ENCODE measurements at regions not wholly inside any gene's neighbourhood (a gene's known extent, or its start where the extent isn't known, plus 50 kb on each side); places are given as distances from the start of the nearest gene placed in this dataset.
"Not testable (repeated sequence)": the region's sequence is repeated elsewhere in the genome, so short reads cannot be mapped to it uniquely, and the experiment has no call there.

DNA sequence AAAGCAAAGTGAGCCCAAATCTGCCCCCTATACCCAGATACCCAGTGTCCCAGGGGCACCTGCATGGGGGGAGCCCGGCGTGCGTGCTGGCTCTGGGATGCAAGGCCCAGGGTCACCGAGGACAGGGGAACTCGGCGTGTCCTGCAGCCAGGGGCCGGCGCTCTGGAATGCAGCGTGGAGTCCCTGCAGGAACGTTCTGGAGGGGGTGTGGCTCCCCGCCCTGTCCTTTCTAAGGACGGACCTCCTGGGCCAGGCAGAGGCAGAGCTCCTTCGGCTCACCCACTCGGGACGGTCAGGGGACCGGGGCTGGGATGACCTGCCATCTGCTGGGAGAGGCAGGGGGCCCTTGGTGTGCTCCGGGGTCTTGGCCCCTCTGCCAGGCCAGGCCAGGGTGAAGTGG is 1196.8 kb downstream of the BRD1 start:
- DNase-seq = no peak

DNA sequence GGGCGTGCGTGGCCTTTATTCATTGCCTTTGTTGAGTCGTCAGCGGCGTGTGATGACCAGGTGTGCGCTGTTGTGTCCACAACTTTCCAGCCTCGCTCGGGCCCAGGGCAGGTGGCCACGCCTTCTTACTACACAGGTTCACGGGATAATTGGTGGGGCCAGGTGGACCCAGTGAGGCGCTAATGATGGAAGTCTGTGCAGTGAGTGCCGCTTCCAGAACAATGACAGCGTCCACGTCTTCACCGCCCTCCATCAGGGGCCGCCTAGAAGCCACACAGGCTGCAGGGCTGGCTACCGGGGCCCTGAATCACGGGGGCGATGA is 1197.3 kb downstream of the BRD1 start:
- DNase-seq = no peak

DNA sequence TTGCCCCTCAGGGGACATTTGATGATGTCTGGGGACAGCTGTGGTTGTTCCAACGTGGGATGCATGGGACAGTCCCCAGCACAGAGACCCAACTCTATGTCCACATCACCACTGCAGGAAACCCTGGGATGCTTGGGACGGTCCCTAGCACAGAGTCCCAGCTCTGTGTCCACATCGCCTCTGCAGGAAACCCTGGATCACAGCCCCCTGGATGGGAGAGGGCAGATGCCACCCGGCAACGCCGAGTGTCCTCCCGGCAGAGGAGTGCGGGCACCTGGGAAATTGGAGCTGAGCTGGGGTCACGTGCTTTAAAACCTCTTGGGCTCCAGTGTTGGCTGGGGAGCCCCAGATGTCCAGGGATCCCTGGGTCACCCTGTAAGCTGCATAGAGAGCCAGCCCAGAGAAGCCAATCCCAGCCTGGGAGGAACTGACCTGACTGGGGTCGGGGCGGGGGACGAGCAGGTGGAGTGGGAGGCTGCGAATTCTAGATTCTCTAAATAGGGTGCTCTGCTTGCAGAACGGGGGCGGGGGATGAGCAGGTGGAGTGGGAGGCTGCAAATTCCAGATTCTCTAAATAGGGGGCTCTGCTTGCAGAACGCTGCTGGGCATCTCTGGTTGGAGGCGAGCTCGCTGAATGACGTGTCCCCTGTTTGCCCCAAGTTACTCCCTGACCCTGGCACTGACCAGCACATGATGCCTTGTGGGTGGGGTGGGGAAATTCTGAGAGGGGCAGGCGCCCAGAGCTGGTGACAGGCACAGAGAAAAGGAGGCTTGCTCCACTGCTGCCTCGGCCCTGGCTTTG is 1197.8 kb downstream of the BRD1 start:
- DNase-seq = no peak

DNA sequence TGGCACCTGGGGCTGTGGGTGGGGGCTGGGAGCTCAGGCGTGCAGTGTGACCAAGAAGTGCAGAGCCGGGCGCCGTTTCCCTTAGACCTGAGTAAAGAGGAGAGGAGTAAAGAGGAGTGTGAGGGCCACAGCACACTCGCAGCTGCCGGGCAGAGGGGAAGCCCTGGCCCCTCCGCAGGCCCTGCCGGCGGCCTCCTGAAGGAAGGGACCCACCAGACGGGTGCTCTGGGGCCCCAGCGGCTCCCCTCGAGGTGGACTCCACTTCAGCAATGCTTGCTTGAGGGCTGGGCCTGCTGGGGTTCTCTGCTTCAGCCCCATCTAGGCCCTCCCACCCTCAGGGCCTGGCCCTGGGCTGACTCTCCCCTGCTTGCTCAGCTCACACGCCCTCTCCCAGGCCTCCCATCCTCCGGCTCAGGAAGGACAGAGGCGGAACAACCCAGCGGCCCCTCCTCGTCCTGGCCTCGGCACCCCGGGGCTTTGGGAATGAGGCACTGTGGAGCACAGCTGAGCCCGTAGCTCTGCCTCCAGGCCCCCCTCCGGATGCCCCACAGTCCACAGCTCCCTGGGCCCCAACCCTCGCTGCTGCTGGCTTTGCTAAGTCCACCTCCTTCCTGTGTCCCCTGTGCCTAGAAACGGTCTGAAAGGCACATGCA is 1198.7 kb downstream of the BRD1 start:
- DNase-seq = no peak

DNA sequence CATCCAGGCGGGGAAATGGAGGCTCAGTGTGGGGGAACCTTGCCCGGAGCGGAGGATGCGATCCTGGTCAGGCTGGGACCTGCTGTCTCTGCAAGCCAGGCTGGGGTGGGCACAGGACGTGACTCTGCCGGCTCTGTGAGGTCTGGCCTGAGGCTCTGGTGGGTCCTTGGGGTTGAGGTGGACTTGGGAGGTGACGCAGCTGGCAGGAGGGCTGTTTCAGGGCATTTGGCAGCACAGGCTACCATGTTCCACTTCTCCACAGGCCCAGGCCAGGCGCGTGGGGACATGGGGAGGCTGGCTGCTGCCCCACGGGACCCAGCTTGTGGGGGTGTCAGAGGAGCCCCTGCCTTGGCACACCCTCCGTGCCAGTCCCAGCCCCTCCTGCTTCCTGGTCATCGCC is 1199.7 kb downstream of the BRD1 start:
- no peak for DNase-seq

DNA sequence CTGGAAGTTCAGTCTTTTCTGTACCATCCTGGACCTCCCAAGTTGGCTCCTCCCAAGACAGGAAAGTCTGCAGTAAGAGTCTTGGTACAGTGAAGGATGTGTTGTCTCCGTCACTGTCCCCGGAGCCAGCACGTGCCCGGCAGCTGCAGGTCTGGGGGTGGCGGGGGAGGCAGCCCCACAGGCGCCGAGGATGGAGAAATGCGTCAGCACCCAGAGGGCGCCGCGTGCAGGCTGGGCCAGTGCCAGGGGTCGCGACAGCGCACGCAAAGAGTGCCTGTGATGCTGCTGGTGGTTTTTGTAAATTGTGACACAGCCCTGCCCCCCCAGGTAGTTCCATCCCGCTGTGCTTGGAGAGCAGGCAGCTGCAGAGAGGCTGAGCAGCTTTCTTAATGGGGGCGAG is 1200.5 kb downstream of the BRD1 start:
- no peak for DNase-seq

DNA sequence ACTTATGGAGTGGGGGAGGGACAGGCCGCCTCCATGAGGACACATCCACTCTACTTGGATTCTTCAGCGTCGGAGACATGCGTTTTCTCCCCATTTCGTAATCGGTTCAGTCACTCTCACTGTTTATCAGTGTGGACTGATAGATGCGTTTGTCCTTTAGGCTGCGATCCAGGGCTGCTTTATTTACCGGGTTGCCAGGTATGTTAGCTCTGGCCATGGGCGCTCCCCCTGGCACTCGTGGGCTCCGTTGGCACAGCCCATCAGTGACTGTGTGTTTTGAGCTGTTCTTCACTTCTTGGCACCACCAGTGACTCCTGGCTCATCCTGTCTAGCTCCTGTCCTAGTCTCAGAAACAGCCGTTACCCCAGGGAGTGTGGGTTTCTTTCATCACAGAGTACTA is 1203.3 kb downstream of the BRD1 start:
- DNase-seq = no peak

DNA sequence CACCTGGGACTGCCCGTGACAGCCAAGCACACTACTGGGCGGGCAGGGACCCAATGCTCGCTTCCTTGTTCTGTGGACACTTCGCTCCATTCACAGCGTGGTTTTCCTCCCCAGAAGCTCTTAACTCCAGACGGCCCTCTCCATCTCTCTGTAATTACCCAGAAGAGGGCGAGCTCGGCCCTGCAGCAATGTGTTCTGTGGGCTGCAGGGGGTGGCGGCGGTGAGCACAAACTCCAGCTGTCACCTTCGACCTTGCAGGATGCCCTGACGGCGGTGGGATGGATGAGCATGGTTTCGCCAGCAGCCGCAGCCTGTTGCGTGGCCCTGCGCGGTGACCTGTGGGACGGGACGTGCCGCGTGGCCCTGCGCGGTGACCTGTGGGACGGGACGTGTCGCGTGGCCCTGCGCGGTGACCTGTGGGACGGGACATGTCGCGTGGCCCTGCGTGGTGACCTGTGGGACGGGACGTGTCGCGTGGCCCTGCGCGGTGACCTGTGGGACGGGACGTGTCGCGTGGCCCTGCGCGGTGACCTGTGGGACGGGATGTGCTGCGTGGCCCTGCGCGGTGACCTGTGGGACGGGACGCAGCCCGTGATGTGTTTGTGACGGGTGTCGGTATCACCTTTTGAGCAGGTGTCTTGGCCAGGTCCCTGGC is 1204.7 kb downstream of the BRD1 start:
- no peak for DNase-seq

DNA sequence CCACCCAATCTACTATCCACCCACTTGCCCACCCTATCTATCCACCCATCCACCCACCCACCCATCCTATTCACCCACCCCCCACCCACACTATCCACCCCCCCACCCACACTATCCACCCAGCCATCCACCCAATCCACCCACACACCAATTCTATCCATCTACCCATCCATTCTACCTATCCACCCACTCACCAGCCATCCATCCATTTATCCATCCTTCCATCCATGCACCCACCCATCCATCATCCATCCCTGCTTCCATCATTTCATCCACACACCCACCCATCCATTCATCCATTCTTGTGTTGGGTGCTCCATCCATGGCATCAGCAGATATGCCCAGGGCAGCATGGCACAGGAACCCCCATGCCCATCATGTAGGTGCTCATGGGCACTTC is 1206.6 kb downstream of the BRD1 start:
- no peak for DNase-seq

DNA sequence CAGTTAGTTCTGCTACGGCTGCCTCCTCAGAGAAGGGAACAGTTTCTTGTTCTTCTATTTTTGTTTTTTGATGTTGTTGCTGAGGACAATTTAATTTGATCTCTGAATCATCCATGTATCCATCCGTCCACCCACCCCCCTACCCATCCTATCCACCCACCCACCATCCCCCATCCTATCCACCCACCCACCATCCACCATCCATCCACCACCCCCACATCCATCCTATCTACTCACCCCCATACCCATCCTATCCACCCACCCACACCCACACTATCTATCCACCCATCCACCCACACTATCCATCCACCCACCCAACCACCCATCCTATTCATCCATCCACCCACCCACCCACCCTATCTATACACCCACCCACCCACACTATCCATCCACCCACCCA is 1207.2 kb downstream of the BRD1 start:
- not testable (repeated sequence) for DNase-seq

DNA sequence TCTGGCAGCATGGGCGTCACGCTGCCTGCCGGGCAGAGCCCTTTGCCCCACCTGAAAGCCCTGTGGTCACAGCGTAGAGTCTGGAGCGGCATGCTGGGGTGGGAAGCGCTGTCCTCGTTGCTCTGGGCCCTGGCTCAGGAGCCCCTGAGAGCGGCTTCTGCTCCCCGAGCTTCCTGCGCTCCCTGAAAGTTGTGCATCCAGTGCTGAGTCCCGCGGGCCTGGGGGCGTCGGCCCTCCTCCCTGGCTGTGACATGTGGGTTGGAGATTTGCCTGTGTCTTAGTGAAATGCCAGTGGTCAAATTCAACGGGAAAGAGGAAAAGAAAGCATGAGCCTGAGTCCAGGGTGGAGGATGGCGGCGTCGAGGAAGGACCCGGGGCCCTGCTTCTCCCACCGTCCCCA is 1208.0 kb downstream of the BRD1 start:
- DNase-seq = no peak

DNA sequence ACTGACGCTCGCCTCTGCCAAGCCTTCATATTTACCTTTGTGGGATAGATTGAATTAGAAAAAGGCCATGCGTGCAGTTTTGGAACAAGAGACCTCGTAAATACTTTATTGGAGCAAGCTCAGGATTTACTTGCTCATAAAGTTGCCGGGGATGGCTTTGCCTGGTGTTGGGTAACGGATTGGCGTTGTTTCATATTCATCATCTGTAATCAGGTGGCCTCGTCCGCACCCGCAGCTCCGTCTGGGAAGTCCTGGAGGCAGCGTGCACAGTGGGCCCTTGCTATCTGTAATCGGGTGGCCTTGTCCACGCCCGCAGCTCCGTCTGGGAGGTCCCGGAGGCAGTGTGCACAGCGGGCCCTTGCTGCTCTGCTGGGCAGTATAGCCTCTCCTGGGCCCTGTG is 1209.3 kb downstream of the BRD1 start:
- DNase-seq = no peak

DNA sequence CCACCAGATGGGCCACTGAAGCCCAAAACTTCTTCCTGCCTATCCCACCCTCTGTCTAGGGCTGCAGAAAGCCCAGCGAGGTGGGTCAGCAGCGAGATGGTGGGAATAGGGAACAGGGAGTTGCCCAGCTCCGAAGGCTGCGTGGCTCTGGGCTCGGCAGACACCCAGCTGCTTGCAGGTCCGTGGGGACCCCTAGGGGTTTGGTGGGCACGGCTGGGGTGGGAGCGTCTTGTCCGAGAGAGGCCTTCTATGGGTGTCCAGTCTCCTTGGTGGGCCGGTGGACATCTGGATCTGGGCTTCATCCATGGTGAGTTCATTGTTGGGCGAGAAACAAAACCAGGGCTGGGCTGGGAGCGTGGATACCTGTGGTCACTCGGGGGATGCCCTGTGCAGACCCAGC is 1211.0 kb downstream of the BRD1 start:
- DNase-seq = no peak

DNA sequence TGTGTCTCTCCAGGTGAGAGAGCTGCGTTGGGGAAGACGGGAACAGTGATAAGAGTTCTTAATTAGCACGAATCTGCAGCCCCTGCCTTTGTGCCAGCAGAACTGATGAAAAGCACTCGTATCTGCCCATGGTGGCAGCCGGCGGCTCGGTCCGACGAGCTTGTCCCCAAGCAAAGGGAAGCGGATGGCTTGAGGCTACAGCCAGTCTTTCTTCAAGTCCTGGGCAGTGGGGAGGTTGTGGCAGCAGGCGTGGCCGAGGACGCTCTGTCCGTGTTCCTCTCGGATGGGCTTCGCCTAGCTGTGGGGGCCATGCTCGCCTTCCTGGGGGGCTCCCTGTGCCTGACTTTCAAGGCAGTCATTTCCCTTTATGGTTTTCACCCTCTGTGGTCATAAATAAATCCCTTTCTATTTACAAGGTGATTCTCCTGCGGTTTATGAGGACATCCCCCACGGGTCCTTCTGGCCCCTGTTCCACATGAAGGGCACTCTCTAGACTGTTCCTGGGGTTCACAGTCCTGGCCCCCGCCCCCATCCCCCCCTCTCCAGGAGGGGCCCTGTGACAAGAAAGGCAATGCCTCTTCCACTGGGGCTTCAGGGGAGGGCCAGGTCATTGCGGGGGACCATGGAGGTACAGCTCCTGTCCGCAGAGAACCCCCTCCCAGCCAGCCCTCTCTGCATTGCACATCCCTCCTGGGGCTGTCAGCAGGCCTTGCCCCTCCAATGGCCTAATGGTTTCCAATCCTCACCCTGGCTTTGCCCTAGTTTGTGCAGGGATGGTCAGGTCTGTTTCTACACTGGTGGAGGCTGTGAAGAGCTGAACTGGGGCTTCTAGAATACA is 1212.3 kb downstream of the BRD1 start:
- no peak for DNase-seq

DNA sequence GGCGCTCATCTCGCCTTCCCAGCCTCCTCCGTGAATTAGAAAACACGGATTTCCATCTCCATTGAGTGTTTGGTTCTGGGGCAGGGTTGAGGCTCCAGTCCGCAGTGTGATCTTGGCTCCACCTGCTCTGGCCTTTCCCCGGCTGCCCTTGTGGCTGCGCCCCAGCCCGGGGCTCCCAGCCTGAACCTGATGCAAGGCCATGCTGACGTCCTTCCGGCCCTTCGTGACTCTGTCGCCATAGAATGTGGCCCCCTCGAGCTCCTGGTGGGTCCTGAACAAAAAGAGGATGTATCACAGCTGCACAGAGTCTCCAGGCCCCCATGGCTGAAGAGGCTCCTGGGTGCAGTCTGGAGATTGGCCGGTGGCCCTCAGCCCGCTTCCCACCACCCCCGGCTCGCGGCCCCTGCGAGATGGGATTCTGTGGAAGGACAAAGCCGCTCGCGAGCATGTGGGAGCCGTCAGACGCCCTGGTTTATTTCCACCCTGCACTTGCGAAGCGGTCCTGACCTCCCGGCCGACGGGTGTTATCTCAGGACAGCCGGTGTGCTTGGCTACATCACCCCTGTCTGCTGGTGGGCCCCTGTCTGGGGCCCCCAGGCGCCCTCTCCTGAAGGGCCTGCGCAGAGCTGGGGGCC is 1214.0 kb downstream of the BRD1 start:
- no peak for DNase-seq

DNA sequence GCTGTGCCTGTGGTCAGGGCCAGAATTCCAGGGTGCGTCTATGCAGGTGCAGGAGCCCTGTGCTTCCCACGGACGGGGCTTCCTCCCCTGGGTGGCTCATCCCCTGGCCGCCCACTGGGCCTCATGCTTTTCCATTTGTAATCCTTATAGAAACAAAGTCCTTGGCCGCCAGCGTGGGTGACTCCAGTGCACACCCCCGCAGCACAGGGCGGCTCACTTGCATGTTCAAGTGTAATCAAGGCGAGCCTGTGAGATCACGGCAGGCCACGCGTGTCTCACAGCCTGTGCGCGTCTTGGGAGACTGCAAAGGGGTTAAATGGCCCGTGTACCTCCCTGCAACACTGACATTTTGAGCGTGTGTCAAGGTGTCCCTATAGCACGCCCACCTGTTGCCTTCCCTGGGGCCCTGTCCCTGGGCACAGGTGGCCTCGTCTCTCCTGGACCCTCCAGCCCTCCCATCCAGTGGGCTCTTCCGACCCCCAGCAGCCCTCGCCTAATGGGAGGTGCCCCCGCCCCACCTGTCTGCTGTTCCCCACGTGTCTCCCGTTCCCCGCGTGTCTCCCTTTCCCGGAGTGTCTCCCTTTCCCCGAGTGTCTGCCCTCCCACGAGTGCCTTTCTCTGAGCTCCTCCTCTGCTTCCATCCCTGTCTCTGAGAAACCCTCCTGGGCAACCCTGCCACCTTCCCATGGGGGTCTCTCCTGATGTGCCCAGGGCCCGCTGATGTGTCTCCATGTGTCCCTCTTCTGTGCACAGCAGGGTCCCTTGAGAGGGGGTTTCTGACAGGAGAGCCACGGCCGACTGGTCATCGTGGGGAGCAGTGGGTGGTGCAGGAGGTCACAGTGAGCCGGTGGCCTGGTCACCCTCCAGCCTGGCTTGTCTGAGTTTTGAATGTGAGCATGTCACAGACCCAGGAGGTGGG is 1215.3 kb downstream of the BRD1 start:
- DNase-seq = no peak

DNA sequence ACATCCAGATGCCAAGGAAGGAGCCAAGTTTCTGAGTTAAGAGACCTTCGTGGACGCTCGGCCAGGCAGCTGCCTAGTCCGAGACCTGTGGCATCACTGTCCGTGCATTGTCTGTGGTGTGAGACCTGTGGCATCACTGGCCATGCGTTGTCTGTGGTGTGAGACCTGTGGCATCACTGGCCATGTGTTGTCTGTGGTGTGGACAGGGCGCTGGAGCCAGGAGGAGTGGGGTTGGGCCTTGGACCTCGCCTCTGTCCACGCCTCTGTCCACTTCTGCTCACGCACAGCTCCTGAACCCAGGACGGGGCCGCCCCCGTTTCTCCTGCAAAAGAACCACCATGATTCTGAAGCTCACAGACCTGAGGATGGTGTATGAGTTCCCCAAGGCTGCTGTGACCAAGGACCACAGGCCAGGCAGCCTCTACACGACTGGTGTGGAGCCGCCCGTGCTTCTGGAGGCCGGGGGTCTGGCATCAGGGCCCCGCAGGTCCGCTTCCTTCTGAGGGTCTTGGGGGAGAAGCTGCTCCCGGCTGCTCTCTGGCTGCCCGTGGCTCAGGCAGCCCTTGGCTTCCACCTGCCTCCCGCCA is 1218.3 kb downstream of the BRD1 start:
- no peak for DNase-seq

DNA sequence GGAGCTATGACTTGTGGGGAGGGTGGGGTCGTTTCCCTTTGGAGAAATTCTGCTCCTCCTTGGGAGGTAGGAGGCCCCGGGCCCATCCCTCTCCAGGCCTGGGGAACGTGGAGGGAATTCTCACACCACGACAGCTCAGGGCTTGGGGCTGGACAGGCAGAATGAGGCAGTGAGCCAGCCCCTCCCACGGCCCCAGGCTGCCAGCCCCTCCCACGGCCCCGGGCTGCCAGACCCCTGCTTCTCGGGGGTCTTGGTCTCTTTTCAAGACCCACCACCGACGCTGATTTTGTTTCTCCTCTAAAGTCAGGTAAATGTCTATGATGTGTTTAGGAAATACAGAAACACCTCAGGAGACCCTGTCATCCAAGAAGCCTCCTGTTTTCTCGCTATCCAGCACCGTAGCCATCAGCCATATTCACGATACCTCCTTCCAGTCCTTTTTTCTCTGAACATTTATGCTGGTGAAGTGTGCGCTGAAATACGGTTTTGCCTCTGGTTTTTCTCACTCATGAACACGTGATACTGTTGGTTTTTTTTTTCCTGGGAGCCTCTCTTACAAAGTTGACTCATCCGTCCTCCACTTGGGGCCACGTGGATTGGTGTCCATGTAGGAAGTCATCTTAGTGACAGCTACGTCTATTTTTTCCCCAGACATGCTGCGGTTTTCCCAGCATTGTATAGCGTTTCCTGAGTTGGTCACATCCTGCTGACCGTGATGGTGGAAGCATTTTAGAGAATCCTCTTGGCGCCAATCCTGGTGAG is 1219.6 kb downstream of the BRD1 start:
- no peak for DNase-seq

DNA sequence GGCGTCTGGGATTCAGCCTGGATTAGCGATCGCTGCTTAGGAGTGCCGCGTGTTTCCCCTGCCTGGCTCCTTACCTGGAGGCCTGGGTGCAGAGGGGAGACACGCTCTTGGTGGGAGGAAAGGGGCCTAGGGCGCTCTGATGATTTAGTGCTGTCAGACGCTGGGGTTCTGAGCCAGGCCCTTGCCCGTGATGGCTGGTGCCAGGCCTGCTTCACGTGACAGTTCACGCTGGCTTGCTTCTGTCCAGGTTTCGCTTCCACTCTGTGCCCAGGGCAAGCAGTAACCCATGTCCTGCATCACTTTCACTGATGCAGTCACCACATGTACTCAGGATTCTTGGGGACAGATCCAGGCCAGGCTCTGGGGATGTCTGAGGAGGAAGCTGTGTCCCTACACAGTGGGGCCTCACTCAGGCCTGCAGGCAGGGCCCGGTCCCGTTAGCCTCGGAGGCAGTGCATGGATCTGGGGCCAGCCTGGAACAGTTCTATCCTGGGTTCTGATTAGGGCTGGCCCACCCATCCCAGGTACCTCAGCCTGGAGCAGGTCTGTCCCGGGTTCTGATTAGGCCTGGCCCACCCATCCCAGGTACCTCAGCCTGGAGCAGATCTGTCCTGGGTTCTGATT is 1220.9 kb downstream of the BRD1 start:
- DNase-seq = no peak

DNA sequence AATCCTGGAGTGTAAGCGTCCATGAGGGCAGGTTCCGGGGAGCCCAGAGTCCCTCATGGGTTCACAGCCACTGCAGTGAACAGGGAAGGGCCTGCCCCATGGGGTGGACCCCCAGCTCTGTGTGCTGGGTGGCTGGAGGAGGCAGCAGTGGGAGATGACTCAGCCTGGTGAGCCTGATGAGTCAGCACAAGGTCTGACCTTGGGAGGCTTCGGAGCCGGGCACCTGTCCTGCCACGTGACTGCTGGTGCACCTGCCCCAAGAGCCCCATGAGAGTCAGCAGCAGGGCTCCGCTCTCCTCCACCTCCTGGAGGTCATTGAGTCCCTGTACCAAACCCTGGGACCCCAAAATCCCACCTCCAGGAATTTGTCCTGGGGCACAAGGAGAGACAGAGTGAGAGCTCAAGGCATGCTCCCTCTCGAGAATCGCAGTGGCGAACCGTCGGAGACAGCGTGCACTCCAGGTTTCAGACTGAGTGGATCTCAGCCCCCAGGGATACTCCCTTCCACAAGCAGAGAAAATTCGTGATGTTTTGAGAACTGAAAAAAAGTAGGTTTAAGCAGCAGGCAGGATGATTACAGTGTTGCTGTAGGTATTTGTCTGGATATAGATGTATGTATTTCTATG is 1221.7 kb downstream of the BRD1 start:
- DNase-seq = no peak

Measured in NCI-H187 (cell line).